Ovary (tissue), 7 donors: ENCODE measurements at regions not wholly inside any gene's neighbourhood (a gene's known extent, or its start where the extent isn't known, plus 50 kb on each side); places are given as distances from the start of the nearest gene placed in this dataset.
A peak's percentile ranks its signal among the peaks of the same experiment; 100 is the strongest.
"Not testable (repeated sequence)": the region's sequence is repeated elsewhere in the genome, so short reads cannot be mapped to it uniquely, and the experiment has no call there.

Experiments used
- DNase-seq, 5 donors: peaks; one replicate each; pipeline ENCODE4 v3.0.0-alpha.2; 2019 to 2020
- H3K27ac ChIP-seq, 2 donors: fragments of 200-600 bp; one replicate each; pipeline versions ENCODE4 v1.5.1 to v1.8.0; 2019 to 2022
- H3K27me3 ChIP-seq: fragments of 200-600 bp; one replicate; pipeline ENCODE4 v1.8.0; 2022
- H3K36me3 ChIP-seq: fragments of 200-600 bp; sonication (generic); one replicate; pipeline ENCODE4 v1.5.1; 2019
- H3K4me1 ChIP-seq: one replicate; pipeline ENCODE4 v1.8.1; 2013; ENCODE audit warnings: mild to moderate bottlenecking, moderate library complexity; ENCODE audit not compliant: insufficient read depth
- H3K4me3 ChIP-seq: fragments of 200-600 bp; sonication (generic); one replicate; pipeline ENCODE4 v1.5.1; 2017
- H3K9me3 ChIP-seq, 2 donors: fragments of 200-600 bp in 1 of 2; sonication (generic) in 1 of 2; one replicate each; pipeline versions ENCODE4 v1.5.1 to v1.8.1; 2013 to 2019; ENCODE audit warnings: mild to moderate bottlenecking in 1 of 2, moderate library complexity in 1 of 2
- EP300 ChIP-seq: sonication (generic); formaldehyde crosslinking; IDR thresholded peaks from one replicate; pipeline ENCODE4 v1.6.1; 2017; ENCODE audit warnings: antibody characterized with exemption
- POLR2A ChIP-seq: fragments of 450-650 bp; IDR thresholded peaks from one replicate; pipeline ENCODE4 v1.6.1; 2017; ENCODE audit warnings: antibody characterized with exemption, mild to moderate bottlenecking, moderate library complexity
- WGBS, 3 donors: extraction: QIAGEN DNeasy Blood & Tissue Kit in 1 of 3; methylation state at CpG; one replicate each; pipeline versions ENCODE4 v1.1.5 to v1.1.7; 2013 to 2017; 5-methylcytosine and 5-hydroxymethylcytosine counted together
- intact Hi-C, 4 donors: fragments of 100-400 bp; cut with DNase I; formaldehyde crosslinking; loops; one replicate each; pipeline versions ENCODE4 v1.11.0 to v1.15.1; 2022 to 2023
- TF ChIP-seq, protein P1 (sequence below), 3 donors: fragments of 450-650 bp in 2 of 3; fragments of 200-600 bp in 1 of 3; IDR thresholded peaks; one replicate each; pipeline versions ENCODE4 v1.5.1 to v1.8.0; 2016 to 2022; ENCODE audit warnings: antibody characterized with exemption in 3 of 3, mild to moderate bottlenecking in 1 of 3
- donor health status: DM: no; HTN: no; CAD: no; lungs with moderate emphysema.
- donor health status: DM: no; HTN: no; CAD: no.
- donor health status: Bipolar disorder and iron deficiency.
- donor health status: DM: no; HTN: no; CAD: no.
- donor health status: DM: yes; HTN: yes; CAD: no.

DNA sequence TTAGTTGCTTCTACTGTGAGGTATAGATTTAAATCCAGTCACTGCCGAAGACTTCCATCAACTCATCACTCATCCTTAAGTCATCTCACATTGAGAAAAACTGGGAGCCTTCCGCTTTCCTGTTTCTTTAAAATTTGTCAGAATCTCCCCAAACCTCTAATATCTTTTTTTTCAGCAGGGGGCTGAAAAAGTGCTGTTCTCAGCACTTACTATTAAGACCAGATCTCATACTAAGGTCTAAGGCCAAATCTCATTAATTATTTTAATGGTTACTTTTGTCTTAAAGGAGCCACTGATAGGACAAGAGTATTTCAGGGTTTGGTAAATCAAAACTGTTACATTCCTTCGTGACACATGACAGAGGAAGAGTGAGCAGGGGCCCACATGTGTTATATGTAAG, 134.6 kb upstream of the PRSS3 start:
- Histone ChIP-seq H3K4me3 (no peak overlapping the region), H3K4me1 (no peaks in the 10 kb centered on the region), H3K27ac (no peak overlapping the region), H3K36me3 (no peaks in the 10 kb centered on the region), H3K9me3 (no peaks in the 10 kb centered on the region), H3K27me3 (no peaks in the 10 kb centered on the region)
- WGBS, 3 donors, result 71 to 77% (median 76%) methylated on average over 3 of the region's 3 CpGs
- no peak for DNase-seq
- TF ChIP-seq, protein P1, sequence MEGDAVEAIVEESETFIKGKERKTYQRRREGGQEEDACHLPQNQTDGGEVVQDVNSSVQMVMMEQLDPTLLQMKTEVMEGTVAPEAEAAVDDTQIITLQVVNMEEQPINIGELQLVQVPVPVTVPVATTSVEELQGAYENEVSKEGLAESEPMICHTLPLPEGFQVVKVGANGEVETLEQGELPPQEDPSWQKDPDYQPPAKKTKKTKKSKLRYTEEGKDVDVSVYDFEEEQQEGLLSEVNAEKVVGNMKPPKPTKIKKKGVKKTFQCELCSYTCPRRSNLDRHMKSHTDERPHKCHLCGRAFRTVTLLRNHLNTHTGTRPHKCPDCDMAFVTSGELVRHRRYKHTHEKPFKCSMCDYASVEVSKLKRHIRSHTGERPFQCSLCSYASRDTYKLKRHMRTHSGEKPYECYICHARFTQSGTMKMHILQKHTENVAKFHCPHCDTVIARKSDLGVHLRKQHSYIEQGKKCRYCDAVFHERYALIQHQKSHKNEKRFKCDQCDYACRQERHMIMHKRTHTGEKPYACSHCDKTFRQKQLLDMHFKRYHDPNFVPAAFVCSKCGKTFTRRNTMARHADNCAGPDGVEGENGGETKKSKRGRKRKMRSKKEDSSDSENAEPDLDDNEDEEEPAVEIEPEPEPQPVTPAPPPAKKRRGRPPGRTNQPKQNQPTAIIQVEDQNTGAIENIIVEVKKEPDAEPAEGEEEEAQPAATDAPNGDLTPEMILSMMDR (IDR thresholded peaks at IDR 0.05), result no peak
- TF ChIP-seq EP300, result no peak
- intact Hi-C loops, result no loop called here

GRCh38 chr9:33661176-33661575, 134.2 kb upstream of the PRSS3 start:
- Histone ChIP-seq H3K4me1 (no peaks in the 10 kb centered on the region), H3K27ac (no peak overlapping the region), H3K4me3 (no peak overlapping the region), H3K9me3 (no peaks in the 10 kb centered on the region), H3K36me3 (no peaks in the 10 kb centered on the region), H3K27me3 (no peaks in the 10 kb centered on the region)
- 59 to 70% (median 70%) methylated on average over 3 of the region's 3 CpGs for WGBS, 3 donors
- no peak for DNase-seq
- TF ChIP-seq, protein P1 (IDR thresholded peaks at IDR 0.05), result no peak
- no peak for TF ChIP-seq EP300
- no peak for TF ChIP-seq POLR2A
- intact Hi-C loops, result no loop called here

DNA sequence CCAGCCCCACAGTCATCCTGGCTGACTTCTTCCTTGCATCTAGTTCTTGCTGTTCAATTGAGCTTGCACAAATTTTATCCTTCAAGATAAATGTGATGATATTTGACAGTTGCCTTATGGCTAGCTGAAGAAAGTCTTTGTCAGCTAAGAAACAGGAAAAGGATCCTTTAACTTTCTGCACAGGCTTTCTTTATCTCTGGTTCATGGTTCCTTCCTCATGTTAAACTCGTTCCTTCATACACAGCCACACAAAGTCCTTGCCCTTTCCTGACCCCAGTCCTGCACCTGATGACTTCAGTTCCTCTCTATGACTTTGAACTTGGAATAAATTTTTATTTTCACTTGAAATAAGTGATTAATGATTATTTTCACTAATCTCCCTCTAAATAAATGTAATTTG, 132.5 kb upstream of the PRSS3 start:
- intact Hi-C loops, result no loop called here
- TF ChIP-seq, protein P1 (IDR thresholded peaks at IDR 0.05), result no peak
- TF ChIP-seq EP300, result no peak
- no peak for TF ChIP-seq POLR2A
- WGBS, 3 donors, result 29 to 39% (median 34%) methylated on average over 1 of the region's 1 CpG

DNA sequence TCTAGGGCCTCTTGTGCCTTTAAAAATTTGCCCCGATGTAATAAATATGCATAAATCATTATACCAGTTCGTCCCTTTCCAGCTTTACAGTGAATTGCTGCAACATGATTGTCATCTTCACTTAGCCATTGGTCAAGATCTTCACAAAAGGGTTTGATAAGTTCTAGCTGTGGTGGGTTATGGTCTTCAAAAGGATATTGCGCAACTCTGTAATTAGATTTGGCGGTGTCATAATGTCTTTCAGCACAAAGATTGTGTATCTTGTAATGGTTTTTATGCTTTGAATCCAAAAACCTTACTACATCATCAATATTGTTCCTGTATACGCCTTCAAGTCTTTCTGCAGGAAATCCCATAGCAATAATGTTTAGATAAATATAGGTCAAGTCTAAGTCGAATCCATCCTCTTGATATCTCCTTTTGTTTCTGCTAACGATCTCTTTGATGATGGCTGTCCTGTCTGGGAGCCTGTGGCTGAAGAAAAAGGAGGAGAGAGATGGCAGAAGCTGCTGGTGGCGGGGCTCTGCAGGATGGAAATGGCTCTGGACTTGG, 119.1 kb upstream of the PRSS3 start:
- H3K36me3 ChIP-seq, H3K9me3 ChIP-seq, H3K4me1 ChIP-seq, H3K27me3 ChIP-seq, H3K27ac ChIP-seq, intact Hi-C loops, DNase-seq: not testable (repeated sequence)
- peak overlapping the region; percentile 37 for H3K4me3 ChIP-seq
- WGBS, 3 donors, result 46 to 51% (median 50%) methylated on average over 8 of the region's 8 CpGs

More for the DNA sequence above, 132.5 kb upstream of the PRSS3 start:
- no peaks in the 10 kb centered on the region for H3K9me3 ChIP-seq
- H3K4me1 ChIP-seq, result no peaks in the 10 kb centered on the region
- no peak overlapping the region for H3K27ac ChIP-seq
- H3K4me3 ChIP-seq, result no peak overlapping the region
- no peaks in the 10 kb centered on the region for H3K36me3 ChIP-seq
- no peaks in the 10 kb centered on the region for H3K27me3 ChIP-seq
- DNase-seq, result no peak

GRCh38 chr9:33676746-33677505, 118.4 kb upstream of the PRSS3 start:
- H3K27me3 ChIP-seq, result no peaks in the 10 kb centered on the region
- H3K4me3 ChIP-seq, result peak overlapping the region; percentile 37
- WGBS, 3 donors, result 1 to 2% (median 1%) methylated on average over 70 to 78 of the region's 78 CpGs
- intact Hi-C loops, result no loop called here
- TF ChIP-seq POLR2A (no peak), EP300 (no peak)
- TF ChIP-seq, protein P1 (IDR thresholded peaks at IDR 0.05), result no peak
- H3K4me1 ChIP-seq, result no peaks in the 10 kb centered on the region
- DNase-seq, result peak in 2 of 5 donors; percentile 13 to 45
- H3K9me3 ChIP-seq, result peaks cover 0 to 3% of the 10 kb centered on the region in 2 donors
- no peak overlapping the region for H3K27ac ChIP-seq
- no peaks in the 10 kb centered on the region for H3K36me3 ChIP-seq
